NOMO-1 treated with DMSO at 0.1 percent for 48 hours (cell line): ENCODE measurements at regions not wholly inside any gene's neighbourhood (a gene's known extent, or its start where the extent isn't known, plus 50 kb on each side); places are given as distances from the start of the nearest gene placed in this dataset.
A peak's percentile ranks its signal among the peaks of the same experiment; 100 is the strongest.
"Not testable (repeated sequence)": the region's sequence is repeated elsewhere in the genome, so short reads cannot be mapped to it uniquely, and the experiment has no call there.

ENCODE experiments used
- DNase-seq: peaks from one replicate; lab custom pipeline; 2025; ENCODE audit not compliant: unreplicated experiment; lab: John Stamatoyannopoulos, UW

DNA sequence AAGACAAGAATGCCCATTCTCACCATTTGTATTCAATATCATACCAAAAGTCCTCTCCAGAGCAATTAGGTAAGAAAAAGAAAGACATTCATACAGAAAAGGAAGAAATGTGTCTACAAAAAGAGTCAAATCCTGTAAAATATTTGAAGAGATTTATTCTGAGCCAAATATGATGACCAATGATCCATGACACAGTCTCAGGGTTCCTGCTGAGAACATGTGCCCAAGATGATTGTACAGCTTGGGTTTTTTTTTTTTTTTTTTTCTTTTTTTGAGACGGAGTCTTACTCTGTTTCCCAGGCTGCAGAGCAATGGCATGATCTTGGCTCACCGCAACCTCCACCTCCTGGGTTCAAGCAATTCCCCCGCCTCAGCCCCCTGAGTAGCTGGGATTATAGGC is 296.2 kb downstream of the C12orf75 start:
- DNase-seq, result no peak

DNA sequence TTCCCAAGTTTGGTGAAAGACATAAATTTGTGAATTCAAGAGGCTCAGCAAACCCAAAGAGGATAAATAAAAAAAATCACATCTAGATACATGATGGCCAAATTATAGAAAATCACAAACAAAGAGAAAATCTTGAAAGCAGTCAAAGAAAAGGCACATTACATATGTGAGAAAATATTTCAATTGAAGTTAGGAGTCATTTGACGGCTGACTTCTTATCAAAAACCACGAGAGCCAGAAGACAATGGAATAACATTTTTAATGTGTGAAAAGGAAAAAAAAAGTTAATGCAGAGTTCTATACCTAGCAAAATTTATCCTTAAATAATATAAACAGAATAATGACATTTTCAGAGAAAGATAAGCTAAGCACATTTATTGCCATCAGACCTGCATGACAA is 307.0 kb downstream of the C12orf75 start:
- no peak for DNase-seq

DNA sequence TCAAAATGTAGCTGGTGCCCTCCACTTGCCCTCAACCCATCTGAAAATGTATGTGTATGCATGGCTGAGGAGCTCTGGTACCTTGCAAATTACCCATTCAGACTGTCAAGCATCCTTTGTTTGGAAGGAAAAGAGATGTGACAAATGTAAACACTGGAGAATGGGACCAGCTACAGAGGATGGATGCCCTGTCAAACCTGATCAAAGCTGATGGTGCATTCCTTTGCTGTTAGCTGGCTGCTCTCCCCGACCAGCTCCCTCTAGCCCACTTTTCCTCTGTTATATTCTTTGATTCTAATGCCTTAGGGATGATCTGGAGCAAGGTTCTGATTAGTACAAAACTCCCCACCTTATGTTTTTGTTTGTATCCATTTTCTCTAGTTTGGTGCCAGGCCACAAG is 310.3 kb downstream of the C12orf75 start:
- DNase-seq, result no peak

DNA sequence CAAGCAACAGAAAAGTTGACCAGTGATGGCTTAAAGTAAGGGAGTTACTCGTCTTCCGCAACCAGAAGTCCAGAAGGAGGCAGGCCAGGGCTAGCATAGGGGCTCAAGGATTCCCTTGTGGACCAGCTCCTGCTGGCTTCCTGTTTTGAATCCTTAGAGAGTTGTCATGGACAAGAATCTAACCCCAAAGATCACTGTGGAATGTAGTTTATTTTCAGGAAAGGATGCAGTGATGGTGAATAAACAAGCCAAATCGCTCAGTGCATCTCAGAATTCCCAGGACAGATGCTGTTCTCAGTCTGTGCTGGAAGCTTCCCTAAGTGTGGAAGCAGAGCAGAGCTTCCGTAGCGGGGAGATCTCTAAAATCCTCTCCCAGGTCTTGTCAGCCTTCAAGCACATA is 311.3 kb downstream of the C12orf75 start:
- no peak for DNase-seq

DNA sequence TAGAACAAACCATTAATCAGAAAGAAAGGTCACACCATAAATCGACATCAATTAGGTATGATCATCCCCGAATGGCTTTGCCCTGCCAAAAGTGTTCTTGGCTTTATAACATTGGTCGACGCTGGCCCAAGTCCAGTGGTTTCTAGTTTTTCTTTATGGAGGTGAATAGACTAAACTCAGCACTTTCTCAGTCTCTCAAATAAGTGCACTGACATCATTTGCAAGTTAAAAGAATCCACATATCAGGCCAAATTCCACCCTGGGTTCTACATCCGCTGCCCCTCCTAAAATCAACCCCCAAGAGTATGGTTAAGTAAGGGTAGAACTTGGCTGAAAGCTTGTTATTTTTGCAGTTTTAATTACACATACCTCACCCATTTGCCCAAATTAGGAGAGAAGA is 314.3 kb downstream of the C12orf75 start:
- DNase-seq, result no peak

DNA sequence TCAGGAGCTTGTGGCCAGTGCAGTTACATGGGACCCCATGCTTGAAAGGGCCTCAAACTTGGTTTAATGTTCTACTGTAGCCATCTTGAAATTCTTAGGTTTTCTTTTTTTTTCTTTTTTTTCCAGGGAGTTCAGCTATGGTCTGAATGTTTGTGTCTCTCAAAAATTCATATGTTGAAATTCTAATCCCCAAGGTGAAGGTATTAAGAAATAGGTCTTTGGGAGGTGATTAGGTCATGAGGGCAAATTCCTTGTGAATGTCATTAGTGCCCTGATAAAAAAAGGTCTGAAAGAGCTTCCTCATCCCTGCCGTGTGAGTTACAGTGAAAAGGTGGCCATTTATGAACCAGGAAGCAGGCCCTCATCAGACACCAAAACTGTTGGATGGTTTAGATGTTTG is 324.1 kb downstream of the C12orf75 start:
- no peak for DNase-seq

DNA sequence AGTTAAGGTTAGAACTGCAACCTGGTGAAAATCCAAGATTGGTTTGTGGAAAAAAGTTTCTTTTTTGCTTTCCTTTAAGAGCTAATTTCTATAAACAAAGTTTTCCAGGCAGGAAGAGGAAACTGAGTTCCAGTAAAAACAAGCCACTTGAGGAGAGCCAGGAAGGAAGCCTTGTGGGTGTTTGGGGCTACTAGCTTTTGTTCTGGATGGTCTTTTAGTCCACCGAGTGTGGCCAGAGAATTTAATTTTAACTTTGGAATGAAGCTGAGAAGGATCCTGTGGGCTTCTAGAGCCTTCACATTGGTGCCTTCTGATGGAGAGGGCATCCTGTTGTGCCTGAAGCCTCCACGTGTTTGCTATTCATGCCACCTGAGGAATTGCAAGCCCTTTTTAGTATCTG is 327.9 kb downstream of the C12orf75 start:
- no peak for DNase-seq

DNA sequence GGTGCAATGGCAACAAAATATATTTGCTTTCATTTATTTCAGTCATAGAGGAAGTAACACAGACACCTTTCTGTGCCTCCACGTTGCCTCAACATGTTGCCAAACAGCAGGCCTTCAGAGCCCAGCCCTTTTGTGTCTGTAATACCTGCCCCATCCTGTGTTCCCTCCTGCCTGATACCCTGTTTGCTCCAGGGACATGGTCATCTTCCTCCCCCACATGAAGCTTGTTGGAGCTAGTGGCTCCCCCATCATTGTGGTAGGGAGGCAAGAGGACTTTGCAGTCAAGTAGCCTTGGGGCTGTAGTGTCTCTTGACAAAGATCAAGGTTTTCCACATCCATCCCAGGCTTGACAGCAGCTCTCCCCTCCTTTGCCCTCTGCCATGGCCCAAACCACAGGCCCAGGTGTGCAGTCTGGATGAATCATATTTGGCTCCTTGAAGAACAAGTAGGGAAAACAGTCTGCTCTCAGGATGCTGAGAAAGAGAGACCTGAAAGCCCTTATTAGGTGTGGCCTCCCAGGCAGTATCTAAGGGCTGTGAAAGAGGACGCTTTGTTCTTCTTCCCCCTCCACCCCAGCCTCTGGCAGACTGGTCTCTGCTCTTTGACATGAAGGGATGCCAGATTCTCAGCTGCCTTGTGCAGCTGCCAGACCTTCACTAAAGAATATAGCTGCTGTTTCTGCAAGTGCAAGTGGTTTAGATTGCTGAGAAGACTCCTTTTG is 329.0 kb downstream of the C12orf75 start:
- DNase-seq, result peak; percentile 4

DNA sequence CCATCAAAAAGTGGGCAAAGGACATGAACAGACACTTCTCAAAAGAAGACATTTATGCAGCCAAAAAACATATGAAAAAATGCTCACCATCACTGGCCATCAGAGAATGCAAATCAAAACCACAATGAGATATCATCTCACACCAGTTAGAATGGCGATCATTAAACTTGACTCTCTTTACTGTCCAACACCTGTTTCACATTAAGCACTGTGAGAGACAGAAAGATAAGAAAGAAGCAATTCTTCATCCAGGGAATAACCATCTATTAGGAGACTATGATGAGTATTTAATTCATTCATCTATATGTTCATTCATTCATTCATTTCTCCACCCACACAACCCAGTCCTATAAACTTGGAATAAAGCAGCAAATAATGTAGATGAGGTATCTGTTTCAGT is 334.3 kb downstream of the C12orf75 start:
- DNase-seq, result not testable (repeated sequence)

DNA sequence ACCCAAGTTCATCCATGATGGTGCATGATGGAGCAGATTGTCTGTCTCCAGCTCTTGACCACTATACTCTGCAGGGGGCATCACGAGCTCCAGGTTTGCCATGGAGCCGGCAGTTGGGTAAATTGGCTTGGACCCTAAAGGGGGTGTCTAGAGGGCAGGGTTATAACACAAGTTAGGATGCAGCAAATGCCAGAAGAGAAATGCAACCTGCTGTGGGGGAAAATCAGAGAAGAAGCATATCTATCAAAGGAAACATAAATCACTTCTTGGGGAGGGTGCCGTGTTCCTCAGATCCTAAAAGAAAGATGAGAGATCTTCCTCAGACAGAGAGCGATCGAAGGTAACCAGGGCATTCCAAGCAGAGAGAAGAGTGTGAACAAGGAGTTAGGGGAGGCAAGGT is 334.9 kb downstream of the C12orf75 start:
- no peak for DNase-seq

DNA sequence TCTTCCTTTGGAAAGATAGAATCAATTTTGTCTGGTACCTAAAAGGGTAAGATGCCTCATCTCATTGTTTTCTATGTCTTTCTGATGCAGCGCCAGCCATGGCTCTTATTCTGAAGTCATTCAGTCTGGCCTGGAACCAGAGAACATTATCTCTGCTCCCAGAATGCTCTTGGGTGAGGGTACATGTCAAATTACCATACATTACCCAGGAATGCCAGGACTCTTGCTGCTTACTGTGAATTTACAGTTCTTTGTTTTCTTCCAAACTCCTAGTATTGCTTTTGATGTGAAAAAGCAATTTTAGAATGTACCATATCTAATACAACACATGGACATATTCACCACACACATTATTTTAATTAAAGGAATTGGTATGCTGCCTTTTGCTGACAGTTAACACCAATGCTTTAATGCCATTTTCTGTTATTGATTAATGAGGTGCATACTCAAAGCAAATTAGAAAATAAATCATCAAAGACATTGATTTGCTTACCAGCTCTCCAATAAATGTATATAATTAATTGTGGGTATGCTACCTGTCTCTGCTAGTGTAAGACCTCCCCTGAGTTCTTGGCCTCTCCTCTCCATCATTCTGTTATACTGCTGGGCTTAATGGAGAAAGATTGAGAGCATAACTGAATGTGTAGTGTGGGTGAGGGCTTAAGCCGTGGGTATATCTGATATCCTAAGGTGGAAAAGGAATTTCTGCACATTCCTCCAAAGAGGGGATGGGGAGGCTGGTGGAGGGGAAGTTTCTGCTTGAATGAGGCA is 337.7 kb downstream of the C12orf75 start:
- DNase-seq, result no peak

DNA sequence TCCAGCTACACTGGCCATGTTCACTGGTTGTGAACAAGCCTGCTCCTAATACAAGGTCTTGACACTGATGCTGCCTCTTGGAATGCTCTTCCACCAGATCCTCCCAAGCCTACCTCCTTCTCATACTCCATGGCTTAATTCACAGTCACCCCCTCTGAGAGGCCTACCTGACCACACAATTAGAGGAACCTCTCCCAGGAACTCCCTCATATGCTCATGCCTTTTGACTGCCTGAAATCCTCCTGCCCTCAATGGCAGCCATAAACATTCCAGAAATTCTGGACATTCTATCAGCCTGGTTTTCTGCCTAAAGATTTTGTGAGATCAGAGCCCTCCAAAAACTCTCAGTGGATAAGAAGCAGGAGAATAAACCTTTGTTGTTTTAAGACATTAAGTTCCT is 340.2 kb downstream of the C12orf75 start:
- no peak for DNase-seq

DNA sequence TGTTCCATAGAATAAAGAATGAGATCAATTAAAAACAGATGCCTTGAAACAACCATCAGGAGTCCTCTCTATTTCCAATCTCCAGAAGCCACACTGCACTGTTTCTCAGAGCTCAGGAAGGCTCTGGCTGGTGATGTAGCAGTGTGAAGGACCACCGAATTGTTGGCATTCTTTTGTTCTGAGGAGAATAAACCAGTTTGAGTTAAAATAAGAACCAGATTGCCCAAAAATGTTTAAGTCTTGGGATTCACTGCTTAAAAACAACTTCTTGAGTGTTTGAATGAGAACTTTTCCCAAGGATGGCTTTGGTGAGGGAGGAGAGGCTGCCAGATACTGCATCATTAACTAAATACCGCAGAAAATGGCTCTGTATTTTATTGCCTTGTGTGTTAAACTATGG is 341.2 kb downstream of the C12orf75 start:
- DNase-seq, result no peak

DNA sequence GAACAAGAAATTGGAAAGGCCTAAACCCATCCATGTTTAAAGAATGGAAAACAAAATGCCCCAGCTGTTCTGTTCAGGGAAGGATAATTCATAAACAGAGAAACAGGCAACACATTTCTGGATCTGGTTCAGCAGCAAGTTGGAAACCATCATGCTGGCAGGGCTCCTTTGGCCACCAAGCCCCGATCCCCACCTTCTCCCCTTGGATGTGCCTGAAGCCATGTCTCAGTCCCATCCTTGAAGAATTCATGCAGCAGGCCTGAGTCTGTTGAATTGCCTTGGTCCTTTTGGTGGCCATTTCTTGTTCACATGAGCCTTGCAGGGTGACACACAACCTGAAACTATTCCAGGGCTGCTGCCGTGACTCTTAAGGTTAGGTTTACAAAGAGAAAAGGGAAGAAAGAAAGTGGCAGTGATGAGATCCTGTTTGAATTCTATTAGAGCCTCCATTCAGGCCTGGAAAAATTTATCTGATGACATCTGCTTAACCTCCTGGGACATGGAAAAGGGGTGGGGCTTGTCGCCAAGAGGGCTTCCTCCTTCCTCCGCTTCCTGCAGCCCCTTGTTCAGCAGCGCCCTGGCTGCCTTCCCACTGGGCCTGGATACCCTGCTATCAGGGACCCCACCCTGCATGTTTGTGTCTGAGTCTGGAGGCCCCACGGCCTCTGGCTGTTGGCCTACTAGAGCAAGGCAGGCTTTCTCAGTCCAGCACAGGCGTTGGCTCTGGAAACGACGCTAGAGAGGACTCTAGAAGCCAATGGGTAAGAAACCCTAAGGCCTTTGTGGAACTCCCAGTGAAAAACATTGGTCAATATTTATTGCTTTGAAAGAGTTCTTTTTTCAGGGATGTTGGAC is 341.9 kb downstream of the C12orf75 start:
- DNase-seq, result no peak

DNA sequence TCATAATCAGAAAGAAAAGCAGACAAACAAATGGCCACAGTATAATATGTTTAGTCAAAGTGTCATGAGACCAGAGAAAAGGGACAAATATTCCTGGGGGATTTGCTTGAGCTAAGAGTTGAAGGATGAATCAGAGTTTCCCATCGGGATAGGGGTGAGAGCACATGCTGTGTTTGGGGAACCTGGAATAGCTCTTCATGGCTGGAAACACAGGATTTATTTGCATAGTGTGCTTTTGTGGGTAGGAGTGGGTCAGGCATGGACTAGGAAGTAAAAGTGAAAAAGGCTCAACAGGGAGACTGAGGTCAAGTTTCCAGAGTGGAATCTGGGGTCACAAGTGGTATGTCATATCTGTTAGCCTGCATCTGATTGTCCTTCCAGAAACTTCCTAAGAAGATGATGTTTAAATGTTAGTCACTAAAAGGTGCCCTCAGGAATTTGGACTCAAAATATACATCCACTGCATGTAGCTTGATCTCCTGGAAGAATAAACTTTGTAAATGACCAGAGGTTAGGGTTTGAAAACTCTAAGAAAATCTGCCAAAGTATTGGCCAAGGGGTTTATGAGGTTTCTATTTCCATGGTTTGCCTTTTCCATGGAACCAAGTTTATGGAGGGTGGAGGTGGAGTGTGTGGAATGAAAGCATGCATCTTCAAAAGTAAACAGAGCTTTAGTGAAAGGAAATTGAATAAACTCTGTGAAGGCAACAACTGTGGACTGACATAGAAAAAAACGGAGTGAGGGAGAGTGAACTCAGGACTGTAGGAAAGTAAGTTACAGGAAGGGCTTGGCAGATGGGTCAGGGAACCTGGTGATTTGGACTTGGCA is 344.6 kb downstream of the C12orf75 start:
- no peak for DNase-seq

DNA sequence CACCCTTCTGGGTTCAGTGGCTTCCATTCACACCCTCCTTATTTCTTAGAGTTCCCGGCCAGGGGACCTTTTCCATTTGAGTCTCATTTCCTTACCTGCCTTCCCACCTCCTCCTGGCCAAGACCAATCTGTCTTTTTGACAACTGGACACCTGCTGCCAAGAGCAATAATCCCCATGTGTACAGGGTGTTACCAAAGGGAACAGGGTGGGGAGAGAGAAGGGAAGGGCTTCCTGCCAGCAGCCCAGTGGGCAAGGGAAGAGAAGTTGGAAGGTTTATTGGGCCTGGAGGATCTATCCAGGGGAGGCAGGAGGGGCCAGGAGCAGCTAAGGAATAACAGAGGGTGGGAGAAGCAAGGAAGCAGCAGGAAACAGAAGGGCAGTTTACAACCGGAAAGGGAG is 346.2 kb downstream of the C12orf75 start:
- DNase-seq, result no peak

DNA sequence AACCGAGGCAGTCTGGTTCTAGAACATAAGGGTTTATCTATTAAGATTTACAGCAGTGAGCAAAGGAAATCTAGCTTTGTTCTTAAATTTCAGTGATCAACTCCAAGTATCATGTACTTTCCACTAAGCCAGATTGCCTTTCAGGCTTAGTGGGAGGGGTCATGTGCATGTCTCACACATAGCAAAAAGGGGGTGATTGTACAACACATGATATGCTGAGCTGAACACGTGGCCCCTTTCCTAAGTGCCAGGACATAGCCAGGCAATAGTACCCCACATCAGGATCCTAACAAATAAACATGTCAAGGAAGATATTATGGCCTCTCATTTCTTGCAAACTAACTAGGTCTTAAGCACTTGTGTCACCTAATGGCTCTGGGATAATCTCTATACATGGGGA is 347.2 kb downstream of the C12orf75 start:
- DNase-seq, result no peak

DNA sequence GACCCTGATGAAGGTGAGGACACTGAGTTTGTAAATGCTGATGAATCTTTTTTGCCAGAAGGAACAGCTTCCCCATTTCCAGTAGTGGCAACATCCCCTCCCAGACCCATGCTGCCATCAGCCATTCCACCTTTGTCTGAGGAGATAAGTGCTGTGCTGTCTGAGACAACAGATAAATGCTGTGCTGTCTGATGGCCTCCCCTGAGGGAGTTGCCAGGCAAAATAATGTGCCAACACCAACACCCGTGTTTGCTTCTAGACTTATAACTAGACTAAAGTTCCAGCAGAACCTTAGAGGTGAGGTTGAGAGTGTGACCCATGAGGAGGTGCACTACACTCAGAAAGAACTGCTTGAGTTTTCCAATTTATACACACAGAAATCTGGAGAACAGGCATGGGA is 349.5 kb downstream of the C12orf75 start:
- no peak for DNase-seq

DNA sequence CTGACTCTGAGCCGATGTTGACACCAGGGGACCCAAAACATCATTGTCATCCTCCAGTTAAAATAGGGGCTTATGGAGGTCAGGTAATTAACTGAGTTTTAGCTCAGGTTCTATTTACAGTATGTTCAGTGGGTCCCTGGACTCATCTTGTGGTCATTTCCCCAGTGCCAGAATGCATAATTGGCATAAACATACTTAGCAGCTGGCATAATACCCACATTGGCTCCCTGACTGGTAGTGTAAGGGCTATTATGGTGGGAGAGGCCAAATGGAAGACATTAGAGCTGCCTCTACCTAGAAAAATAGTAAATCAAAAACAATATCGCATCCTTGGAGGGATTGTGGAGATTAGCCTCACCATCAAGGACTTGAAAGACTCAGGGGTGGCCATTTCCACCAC is 350.9 kb downstream of the C12orf75 start:
- DNase-seq, result no peak

DNA sequence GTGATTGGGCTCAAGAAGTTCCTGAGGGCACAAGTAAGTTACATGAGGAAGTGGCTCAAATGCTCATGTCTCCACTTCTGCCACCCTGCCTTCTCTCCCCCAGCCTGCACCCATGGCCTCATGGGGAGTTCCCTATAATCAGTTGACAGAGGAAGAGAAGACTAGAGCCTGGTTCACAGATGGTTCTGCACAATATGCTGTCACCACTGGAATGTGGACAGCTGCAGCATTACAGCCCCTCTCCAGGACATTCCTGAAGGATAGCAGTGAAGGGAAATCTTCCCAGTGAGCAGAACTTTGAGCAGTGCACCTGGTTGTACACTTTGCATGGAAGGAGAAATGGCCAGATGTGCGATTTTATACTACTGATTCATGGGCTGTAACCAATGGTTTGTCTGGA is 352.3 kb downstream of the C12orf75 start:
- DNase-seq, result not testable (repeated sequence)

DNA sequence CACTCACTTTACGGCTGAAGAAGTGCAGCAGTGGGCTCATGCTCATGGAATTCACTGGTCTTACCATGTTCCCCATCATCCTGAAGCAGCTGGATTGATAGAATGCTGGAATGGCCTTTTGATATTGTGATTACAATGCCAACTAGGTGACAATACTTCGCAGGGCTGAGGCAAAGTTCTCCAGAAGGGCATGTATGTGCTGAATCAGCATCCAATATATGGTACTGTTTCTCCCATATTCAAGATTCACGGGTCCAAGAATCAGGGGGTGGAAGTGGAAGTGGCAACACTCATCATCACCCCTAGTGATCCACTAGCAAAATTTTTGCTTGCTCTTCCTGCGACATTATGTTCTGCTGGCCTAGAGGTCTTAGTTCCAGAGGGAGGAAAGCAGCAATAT is 353.3 kb downstream of the C12orf75 start:
- DNase-seq, result not testable (repeated sequence)
